GM19324 (cell line): ENCODE measurements at regions not wholly inside any gene's neighbourhood (a gene's known extent, or its start where the extent isn't known, plus 50 kb on each side); places are given as distances from the start of the nearest gene placed in this dataset.
"Not testable (repeated sequence)": the region's sequence is repeated elsewhere in the genome, so short reads cannot be mapped to it uniquely, and the experiment has no call there.

Experiments used
- ATAC-seq: cut with Tn5 transposase; IDR thresholded peaks from one replicate; pipeline ENCODE4 v1.9.1; 2021; ENCODE audit warnings: mild to moderate bottlenecking, moderate library complexity; ENCODE audit not compliant: unreplicated experiment, low FRiP score

GRCh38 chr5:56632199-56632598 is 183.2 kb upstream of the MAP3K1 start:
- no peak for ATAC-seq

DNA sequence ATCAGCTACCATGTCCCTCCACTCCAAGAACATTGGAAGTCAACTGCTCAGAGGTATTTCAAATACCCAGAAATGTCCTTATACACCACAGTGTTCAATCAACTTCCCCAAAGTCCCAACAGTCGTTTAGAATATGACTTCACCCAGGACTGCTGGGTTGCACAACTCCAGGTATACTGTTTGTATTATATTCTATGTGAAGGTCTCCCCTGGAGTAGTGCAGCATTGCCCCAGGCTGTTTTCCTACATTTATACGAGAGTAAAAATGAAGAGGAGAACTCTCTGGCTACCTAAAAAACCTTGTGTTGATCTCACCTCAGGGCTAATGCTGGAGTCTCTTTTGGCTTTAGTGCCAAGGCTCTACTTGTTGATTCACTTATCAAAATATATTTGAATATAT is 183.6 kb upstream of the MAP3K1 start:
- ATAC-seq, result no peak

GRCh38 chr5:56628616-56629015 is 186.7 kb upstream of the MAP3K1 start:
- ATAC-seq, result not testable (repeated sequence)

DNA sequence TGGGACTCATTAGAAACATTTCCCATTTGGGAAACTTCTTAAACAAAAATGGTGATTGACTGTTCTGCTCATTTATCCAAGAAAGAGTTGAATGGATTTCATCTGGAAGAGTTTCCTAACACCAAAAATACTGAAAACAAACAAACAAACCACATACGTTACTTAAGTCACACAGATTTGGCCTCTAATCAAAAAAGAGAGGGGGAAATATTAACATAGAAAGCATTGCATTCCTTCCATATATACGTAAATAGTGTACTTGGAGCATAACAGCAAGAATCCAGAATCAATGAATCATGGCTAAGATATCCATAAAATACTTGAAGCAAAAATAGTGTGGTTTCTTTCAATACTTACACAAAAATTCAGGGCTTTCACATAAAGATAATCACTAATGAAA is 189.8 kb upstream of the MAP3K1 start:
- ATAC-seq, result no peak

- no peak for ATAC-seq
These were observed 190.6 kb upstream of the MAP3K1 start for GRCh38 chr5:56624751-56625150.

GRCh38 chr5:56622141-56622540 is 193.2 kb upstream of the MAP3K1 start:
- ATAC-seq, result no peak

- no peak for ATAC-seq
These were observed 194.3 kb upstream of the MAP3K1 start for GRCh38 chr5:56620903-56621677.

- ATAC-seq, result no peak
These were observed 197.4 kb upstream of the MAP3K1 start for GRCh38 chr5:56617998-56618397.

- ATAC-seq, result no peak
These were observed 198.7 kb upstream of the MAP3K1 start for GRCh38 chr5:56616454-56617160.

- no peak for ATAC-seq
These were observed 199.8 kb upstream of the MAP3K1 start for GRCh38 chr5:56615361-56616153.

DNA sequence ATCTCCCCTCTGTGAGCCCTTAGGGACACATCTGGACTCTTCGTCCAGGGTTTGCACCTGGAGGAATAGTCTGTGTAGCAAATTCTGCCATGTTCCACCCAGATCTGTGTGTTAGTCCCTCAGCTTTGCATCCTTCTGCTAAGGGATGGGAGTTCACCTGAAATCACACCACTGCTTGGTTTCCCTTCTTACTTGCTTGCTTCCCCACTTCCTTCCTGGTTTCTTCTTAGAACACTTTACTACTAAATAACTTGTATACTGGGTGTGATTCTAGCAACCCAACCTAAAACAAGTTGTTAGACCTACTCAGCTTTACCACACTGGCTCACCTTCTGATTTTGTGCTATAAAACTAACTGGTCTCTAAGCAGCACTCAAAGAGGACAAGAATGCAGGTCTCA is 202.6 kb upstream of the MAP3K1 start:
- no peak for ATAC-seq

- ATAC-seq, result no peak
These were observed 203.0 kb upstream of the MAP3K1 start for GRCh38 chr5:56612353-56612752.

- ATAC-seq, result no peak
These were observed 205.2 kb upstream of the MAP3K1 start for GRCh38 chr5:56610093-56610698.

DNA sequence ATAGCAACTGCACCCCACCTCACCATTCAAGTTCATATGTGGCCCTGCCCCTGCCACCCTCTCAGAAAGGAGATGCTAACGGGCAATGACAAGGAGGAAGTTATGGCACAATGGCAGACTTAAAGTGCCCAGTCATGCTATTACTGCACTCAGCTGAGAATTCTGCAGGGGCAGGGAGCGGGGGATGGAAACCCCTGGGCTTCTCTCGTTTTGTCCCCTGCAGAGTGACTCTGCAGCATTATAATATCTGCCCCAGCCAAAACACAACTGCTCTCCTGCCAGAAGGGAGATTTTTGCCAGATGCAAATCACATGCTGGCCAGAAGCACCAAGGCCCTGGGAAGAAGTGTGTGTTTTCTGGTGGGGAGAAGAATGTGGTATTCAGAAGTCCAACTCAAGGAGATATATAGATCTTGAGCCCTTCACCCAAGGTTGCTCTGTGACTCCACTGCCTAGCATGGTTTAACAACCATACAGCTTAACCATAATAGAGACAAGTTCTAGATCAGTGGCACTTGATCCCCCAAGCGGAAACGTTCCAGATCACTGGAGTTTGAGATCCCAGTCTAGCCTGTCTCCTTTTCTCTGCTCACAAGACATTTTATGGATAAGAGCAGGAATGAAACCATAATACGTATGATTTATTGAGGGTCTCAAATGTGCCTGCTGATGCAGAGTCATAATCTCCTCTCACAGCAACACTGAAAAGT is 207.0 kb upstream of the MAP3K1 start:
- ATAC-seq, result no peak

DNA sequence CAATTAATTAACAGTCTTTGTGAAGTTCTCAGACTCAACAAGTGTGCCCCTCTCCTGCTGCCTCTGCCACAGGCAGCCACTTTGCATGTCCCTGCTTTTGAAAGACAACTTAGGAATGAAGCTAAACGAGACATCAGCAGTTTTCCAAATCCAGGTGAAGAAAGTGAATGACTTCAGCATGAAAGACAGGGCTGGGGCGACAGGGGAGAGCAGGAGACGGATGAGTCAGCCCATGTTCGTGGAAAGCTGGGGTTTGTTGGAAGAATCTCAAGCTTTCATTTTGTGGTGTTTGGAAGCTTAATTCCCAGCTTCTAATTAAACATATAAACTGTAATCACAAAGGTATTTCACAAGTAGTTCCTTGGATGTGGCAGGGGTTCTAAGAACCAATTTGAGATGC is 207.8 kb upstream of the MAP3K1 start:
- ATAC-seq, result no peak

DNA sequence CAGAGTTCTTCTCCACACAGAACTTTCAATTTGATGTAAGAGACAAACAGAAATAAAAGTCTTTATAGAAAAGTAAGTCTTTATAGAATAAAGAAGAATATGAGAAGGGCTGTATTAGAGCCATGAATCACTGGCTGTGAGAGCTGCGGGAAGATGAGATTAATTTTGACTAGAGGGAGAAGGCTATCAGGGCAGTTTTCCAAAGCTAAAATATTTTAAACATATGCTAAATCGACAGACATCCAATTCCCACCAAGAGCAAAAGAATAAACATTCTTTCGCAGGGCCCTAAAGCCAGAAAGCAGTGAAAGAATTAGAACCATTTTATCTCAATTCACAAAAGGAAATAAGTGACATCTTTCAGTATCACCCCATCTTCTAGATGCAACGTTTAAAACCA is 208.3 kb upstream of the MAP3K1 start:
- ATAC-seq, result no peak

- no peak for ATAC-seq
These were observed 209.2 kb upstream of the MAP3K1 start for GRCh38 chr5:56606192-56606591.

- no peak for ATAC-seq
These were observed 210.1 kb upstream of the MAP3K1 start for GRCh38 chr5:56605231-56605630.

- no peak for ATAC-seq
These were observed 213.7 kb upstream of the MAP3K1 start for GRCh38 chr5:56601641-56602071.

GRCh38 chr5:56598941-56599340 is 216.4 kb upstream of the MAP3K1 start:
- no peak for ATAC-seq
